GM03348 (cell line): ENCODE measurements at regions not wholly inside any gene's neighbourhood (a gene's known extent, or its start where the extent isn't known, plus 50 kb on each side); places are given as distances from the start of the nearest gene placed in this dataset.
"Not testable (repeated sequence)": the region's sequence is repeated elsewhere in the genome, so short reads cannot be mapped to it uniquely, and the experiment has no call there.

ENCODE experiments used
- DNase-seq: peaks from one replicate; pipeline ENCODE4 v3.0.0; 2012; ENCODE audit warnings: low spot score

DNA sequence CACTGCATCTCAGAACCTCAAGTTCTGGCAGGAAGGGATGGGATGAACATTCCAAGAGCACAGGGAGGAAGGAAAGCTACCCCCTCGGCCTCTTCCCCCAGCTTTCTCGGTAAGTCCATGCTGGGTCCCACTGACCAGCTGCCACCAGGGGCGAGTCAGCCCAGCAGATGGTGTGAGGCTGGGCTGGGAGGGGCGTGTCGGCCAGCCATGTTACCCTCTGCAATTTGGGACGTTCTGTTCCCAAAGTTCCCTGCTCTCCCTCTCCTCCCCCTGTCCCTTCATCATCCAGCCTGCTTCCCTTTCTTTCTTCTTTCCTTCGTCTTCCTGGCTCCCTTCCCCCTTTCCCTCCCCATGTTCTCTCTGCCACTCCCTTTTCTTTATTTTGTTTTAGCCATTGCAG is 74.3 kb upstream of the TNP1 start:
- no peak for DNase-seq

GRCh38 chr2:216932863-216933548 is 73.1 kb upstream of the TNP1 start:
- DNase-seq, result no peak

- no peak for DNase-seq
These were observed 72.4 kb upstream of the TNP1 start for GRCh38 chr2:216932113-216932862.

DNA sequence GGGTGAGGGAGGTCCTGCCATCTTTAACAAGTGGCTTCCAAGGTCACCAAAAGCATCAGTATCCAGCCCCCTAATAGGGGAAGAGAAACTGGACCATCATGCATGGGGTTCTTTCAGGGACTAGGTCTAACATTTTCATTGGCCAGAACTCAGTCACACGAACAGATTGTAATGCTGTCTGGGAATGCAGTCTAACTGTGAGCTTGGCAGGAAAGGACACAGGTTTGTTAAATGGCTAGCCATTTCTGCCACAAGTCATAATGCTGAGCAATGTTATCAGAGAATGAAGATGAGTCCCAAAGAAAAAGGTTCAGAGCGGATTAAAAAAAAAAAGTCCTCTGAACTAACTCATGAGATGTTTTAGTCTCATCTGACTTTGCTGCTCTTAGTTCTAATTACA is 70.9 kb upstream of the TNP1 start:
- DNase-seq, result no peak

DNA sequence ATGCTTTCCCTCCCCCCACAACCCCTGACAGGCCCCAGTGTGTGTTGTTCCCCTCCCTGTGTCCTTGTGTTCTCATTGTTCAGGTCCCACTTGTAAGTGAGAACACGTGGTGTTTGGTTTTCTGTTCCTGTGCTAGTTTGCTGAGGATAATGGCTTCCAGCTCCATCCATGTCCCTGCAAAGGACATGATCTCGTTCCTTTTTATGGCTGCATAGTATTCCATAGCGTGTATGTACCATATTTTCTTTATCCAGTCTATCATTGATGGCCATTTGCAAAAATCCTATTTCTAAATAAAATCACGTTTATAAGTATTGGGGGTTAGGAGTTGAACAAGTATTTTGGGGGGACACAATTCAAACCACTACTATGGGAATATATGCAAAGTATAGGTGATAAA is 69.5 kb upstream of the TNP1 start:
- DNase-seq, result not testable (repeated sequence)

DNA sequence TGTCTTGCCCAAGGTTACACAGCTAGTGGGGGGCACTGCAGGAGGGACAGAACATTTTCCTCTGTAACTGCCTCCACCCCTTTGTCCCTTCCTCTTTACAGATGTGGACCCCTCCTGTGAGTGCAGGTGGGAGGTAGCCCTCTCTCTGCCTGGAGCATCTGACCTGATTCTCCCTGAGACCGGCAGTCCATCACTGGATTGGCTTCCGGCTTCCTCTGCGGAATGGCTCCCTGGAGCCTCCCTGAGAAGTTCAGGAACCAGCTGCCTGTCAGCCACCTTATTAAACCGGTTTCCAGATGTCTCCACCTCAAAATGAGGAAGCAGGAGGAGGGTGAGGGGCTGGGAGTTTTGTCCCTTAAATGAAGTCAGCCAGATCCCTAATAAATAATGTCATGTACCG is 67.3 kb upstream of the TNP1 start:
- DNase-seq, result no peak

DNA sequence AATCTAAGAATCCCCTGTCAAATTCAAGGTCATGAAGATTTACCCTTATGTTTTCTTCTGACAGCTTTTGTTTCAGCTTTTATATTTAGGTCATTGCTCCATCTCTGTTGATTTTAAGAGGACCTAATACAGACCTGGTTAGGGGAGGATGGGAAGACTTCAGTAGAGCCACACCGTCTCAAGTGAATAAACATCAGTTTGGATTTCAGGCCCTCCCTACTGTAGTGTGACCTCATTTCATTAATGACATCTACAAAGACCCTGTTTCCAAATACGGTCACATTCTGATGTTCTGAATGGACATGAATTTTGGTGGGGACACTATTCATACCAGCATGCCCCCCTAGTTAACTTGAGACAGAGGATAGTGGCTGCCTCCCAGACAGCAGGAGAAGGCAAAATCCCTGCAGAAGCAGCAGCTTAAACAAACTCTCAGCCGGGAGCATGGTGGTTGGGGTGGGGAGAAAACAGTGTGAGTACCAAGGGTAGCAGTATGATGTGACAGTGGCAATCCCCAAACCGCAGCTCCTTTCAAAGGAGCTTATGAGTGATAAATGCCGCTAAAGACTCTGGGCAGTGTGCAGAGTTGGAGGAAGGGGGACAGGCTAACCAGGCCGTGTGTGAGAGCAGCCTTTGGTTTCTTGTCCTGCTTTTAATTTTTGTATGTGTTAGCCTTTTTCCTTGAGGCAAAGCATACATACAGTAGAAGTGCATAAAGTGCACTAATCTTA is 65.9 kb upstream of the TNP1 start:
- DNase-seq, result no peak

- DNase-seq, result no peak
These were observed 65.1 kb upstream of the TNP1 start for GRCh38 chr2:216925006-216925405.

- DNase-seq, result no peak
These were observed 63.8 kb upstream of the TNP1 start for GRCh38 chr2:216923706-216924105.

DNA sequence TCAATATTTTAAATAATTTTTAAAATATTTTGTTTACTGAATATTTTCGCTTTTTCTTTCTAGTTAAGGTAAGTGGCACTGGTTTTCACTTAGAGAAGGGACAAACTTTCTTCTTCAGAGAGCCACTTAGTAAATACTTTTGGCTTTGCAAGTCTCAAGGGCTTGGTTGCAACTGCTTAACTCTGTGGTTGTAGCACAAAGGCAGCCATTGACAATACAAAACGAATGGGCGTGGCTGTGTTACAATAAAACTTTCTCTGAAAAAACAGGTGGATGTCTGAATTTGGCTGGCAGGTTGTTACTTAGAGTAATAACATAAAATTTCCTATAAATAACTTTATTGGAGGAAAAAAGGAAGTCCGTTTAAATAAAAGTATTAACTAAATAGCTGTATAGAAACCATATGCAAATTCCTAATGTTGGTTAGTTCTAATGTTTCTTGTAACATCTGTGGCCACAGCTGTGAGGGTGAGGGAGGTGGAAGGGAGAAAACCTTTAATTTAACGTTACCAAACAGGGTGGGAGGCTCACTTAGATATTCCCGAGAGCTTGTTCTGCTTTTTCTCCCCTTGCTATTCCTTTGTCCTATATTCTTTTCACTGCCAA is 62.4 kb upstream of the TNP1 start:
- no peak for DNase-seq

DNA sequence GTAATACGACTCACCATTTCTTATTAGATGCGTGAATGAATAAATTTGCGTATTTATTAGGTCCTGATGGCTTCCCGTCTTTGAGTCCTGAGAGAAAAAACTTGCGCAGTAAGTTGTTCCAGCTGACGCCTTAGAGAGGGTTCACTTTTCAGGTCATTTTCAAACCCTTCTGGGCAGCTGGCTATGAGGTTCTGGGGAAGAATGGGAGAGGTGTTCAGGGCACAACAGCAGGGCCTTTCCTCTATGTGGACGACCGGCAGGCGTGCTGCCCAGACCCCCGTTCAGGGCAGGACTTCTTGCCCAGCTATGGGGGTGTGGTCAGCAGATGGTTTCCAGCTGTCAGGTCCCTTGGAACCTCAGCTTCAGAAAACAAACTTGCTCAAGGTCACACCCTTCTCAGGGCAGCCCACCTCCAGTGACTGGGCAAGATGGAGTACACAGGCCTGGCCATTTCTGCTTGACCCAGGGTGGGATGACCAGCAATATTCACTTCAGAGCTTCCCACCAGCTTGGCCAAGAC is 61.1 kb upstream of the TNP1 start:
- DNase-seq, result no peak

DNA sequence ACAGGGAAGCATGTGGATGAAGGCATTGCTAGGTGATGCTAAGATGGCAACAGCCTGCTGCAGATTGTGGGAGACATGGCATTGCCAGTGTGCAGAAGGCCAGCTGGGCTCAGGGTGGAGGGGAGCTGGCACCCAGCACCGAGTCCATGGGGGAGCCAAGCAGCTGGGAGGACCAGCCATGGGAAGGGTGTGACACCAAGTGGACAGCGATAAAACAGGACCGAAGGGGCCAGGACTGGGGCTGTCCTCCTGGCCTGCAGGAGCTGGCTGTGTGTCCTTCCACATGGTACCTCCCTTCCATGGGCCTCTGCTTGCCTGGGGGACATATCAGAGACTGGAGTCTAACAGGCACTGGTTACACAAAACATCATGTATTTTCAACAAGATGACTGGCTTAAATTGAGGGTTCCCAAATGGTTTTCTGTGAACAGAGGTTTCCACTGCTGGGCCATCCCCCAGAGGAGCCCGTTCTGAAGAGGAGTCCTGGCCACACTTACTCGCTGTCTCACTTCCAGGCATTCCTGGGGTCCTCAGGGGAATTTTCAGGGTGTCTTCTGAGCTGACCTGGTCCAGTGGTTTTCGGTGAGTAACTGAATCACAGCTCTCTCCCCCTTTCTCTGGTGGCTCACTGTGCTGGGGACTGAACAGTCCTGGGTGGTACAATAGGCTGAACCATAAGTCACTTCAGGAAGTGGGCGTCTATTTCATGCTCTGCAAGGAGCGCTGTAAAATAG is 60.4 kb upstream of the TNP1 start:
- DNase-seq, result no peak

- peak; percentile 90 for DNase-seq
These were observed 58.3 kb upstream of the TNP1 start for GRCh38 chr2:216918088-216918680.

GRCh38 chr2:216916956-216917650 is 57.2 kb upstream of the TNP1 start:
- no peak for DNase-seq

GRCh38 chr2:216915557-216916150 is 55.8 kb upstream of the TNP1 start:
- DNase-seq, result peak; percentile 44

DNA sequence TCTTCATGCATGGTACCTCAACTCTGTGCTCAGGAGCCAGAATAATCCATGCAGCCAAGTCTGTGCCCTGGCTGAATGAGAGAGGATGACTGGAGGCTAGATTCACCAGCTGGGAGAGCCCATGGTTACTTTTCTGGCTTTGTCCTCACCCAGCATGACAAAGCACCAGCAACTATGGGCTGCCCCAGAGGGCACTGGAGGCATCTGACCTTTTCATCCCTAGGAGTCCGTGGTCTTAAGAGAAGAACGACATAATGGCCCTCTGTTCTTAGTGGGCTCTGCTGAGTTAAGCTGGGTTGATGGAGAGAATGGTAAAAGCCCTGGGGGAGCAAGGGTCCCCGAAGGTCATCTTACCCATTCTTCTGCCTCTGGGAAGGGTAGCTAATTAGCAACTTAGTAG is 54.6 kb upstream of the TNP1 start:
- DNase-seq, result no peak

- peak; percentile 25 for DNase-seq
These were observed 52.0 kb upstream of the TNP1 start for GRCh38 chr2:216911886-216912285.

- no peak for DNase-seq
These were observed 51.1 kb upstream of the TNP1 start for GRCh38 chr2:216911008-216911407.

DNA sequence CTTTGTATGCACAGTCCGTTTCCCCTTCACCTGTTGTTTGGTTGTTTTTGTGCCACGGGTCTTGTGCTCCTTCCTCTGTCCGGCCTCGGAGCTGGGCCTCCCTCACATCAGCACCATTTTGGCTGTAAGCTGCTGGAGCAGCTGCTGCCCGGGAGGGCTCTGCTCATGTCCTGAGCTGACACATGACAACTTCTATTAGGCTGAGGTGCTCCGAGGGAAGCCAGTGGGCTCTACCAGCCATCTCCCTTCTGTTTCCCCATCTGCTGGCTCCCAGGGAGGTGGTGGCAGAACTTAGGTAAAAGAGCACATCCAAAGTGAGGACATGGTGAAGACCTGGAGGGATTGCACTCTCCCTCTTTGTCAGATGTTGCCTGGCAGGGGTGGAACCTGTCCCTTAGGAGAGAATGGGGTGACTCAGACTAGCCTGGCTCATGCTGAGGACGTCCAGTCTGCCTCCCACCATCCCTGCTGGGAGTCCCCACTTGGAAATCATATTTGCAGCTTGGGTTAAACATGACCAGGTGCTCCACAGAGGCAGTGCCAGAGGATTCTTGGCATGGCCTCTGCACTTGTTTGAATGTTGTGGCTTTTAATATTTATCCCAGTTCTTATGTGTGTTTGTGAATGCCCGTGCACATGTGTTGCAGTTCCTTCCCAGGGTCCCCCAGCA is 49.8 kb upstream of the TNP1 start:
- DNase-seq, result no peak
